ENCODE measurements at regions not wholly inside any gene's neighbourhood (a gene's known extent, or its start where the extent isn't known, plus 50 kb on each side); places are given as distances from the start of the nearest gene placed in this dataset.
"Not testable (repeated sequence)": the region's sequence is repeated elsewhere in the genome, so short reads cannot be mapped to it uniquely, and the experiment has no call there.

DNA sequence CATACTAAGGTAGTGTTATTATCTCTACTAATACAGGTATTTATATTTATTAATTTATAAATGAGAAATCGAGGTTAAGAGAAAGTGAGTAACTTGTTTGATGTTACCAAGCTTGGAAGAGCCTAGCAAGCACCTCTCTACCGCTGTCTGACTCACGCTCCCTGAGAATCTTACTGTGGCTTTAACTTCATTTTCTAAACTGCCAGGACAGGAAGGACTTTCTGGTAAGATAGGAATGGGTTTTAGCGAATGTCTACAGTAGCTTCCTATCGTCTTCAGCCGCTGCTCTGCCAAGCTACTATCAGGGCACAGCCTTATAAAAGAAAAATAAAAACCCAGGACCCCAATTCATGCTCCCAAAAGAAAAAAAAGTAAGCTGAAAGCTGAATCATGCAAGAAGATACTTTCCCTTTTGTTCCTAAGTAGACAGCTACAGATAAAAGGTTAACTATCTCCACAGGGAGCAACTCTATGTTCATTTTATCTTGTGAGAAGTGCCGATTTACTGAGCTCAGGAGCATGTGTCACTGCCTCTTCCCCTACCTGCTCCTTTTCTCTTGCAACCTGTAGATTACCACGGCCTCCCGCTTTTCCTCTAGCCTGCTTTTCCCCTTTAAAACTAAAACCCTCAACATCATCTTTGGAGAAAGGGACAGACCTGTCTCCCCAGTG lies 60.2 kb downstream of the THNSL1 start:
- no peak for DNase-seq

DNA sequence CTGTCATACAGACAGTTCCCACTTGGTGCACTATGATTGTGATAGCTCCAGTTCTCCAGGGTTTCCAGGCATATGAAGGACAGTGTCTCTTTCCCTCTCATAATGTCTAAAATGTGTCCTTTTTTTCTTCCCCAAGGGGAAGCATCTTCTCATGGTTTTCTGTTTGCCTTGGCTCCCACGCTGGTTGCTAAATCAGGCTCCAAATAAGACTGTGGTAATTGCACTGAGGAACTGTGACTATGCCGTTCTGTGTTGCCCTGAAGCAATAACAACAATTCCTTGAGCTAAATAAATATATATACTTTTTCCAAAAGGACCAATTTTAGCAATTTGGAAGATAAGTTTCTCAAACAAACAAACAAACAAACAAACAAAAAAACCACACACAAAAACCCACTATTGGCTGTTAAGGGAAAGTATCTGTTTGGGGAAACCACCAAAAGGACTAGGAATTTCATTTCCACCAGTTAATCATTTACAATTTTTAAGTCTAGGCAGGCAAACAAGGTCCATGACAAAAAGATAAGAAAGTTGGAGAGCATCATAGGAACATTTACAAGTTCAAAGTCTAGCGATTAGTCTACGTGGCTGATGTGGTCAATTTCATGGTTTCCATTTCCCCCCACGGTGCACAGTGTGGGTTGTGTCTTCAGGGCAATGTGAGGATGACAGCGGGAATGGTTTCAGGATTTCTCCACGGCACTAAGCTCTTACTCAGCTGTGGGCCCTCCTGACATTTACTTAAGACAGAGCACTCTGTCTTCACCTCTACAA lies 62.4 kb downstream of the THNSL1 start:
- no peak for DNase-seq

DNA sequence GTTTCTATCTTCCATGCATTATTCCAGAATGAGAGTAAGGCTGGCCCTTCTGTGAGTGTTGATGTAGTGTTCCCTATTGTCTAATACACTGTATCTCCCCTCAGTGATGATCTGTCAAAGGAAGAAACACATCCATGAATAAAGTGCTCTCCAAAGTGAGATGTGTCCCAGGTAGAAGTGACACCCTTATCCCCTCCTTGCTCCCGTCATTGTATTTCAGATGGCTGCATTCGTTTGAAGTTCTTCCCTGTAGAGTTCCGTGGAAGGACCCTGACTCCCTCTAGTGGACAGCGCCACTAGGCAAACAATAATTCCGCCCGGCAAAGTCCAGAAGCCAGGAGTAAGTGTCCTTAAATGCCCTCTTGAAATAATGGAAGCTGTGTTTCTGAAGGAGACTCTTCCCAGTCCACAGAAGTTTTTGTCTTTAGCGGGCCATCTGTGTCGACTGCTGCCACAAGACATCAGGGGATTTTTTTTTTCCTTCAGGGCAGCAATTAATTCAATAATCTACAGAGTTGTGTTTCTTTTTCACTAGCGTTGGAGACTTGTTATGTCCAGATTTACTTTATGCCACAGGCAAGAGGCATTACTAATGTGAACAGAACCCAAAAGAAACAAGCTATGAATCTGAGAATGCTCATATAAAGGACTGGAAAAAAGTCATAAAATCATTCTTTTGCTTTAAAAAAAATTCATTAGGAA lies 64.6 kb downstream of the THNSL1 start:
- peak; percentile 56 for DNase-seq

DNA sequence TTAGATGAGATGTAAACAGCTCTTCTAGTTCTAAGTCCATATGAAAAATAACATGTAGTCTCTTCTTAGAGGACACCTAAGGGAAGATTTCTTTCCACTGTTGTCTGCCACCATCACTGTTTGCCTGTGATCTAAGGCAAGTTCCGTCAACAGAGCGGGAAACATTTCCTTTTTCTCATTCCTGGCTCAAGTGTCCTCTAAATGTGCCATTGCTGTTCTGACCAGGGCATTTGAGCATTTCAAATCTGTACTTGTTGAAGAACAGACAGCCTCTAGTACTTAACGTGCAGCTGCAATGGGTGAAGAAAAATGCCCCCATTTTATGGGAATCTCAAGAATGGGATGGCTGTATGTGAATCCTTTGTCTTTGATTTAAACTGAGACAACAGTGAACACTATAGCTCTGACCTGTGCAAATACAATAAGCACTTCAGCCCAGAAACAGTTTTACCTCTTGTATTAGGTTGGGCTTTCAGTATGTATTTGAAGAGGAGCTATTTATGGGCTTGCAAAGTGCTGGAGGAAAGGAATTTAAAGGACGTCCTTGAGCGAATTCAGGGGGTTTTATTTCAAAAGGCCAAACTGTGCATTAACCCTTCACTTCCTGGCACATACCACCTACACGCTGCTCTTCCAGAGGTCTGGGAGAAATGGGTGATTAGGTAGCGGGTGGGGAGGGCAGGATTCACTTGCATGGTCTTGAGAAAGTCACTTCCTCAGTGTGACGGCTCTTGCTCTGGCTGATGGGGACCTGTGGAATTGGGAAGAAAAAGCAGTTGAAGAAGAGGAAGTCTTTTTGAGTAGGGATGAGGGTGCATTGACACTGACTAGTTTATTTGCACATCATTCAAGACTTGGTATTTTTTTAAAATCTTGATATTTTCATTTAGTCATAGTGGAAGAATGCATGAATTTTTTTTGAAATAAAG lies 66.1 kb downstream of the THNSL1 start:
- peak; percentile 1 for DNase-seq

DNA sequence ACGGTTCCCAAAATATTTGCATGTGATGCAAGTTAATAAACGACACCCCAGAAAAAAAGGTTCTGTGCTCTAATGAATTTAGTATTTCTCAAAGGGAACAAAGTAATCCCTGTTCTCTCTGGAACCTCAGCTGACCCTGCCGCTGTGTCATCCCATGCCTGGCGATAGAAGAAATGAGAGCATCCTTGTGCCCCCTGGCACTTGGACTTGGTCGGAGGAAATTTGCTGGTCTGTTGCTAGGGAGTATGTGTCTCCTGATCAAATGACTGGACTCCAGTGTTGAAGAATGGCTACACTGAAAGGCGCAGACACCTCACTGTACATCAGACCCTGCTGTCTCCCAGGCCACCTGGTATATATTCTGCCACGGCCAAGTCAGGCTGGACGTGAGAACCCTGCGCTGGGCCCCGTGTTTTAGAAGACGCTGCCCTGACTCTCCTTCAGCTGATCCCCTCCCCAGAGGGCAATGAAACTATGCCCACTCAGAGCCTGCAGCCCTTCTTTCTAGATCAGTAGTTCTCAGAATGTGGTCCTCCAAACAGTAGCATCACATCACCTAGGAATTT lies 67.2 kb downstream of the THNSL1 start:
- no peak for DNase-seq

DNA sequence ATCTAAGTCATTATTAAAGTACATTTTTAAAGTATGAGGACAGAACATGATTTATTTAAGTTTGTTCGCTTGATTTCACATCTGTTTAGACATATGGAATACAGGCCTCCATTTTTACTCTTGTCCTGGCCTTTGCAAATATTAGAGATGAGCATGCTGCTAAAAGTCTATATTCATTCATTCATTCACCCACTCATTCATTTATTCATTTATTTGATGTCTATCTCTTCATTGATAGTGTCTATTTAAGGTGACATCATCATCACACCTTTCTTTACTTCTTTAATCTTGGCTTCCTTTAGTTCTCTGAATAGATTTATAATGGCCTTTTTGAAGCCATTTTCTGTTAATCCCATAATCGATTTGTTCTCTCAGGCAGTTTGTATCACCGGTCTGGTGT lies 68.0 kb downstream of the THNSL1 start:
- no peak for DNase-seq

DNA sequence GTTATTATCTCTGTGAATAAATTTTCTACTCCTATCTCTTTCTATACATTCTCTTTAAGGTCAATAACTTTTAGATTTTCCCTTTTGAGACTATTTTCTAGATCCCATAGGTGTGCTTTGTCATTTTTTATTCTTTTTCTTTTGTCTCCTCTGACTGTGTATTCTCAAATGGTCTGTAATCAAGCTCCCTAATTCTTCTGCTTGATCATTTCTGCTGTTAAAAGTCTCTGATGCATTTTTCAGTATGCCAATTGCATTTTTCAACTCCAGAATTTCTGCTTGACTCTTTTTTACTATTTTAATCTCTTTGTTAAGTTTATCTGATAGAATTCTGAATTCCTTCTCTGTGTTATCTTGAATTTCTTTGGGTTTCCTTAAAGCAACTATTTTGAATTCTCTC lies 78.2 kb downstream of the THNSL1 start:
- DNase-seq: no peak

DNA sequence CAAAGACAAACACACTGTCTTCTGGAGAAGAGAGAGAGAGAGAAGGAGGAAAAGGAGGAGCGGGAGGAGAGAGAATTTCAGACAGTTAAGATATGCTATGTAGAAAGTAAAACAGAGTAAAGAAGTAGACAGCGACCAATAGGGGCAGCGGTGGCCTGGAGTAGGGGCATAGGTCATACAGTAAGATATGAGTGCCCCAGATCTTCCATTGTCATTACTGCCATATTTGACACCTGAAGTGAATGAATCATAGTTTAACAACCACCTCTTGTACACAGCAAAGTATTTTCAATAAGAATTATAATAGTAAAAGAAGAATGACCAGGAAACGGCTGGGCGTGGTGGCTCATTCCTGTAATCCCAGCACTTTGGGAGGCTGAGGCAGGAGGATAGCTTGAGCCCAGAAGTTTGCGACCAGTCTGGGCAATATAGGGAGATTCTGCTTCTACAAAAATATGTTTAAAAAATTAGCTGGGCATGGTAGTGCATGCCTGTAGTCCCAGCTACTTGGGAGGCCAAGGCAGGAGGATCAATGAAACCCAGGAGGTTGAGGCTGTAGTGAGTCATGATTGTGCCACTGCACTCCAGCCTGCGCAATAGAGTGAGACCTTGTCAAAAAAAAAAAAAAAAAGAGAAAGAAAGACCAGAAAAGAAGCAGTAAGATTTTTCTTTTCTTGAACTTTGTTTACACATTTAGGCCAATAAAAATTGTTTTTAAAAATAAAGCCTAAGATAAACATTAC lies 77.0 kb upstream of the GPR158 start:
- no peak for DNase-seq

DNA sequence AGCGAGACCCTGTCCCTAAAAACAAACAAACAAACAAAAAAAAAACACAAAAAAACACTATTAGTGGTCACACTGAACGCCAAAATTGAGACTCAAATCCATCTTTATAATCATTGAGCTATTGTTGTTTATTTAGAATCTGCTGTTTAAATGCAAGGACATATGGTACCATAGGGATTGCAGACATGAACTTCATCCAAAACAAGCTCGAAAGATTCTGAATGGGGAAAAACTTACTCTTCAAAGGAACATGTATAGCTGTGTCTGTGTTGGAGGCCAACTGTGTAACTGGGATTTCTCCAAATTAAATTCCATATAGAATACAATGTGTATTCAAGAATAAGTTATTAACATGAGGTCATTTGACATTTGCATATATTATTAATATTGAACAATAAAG lies 74.7 kb upstream of the GPR158 start:
- no peak for DNase-seq

DNA sequence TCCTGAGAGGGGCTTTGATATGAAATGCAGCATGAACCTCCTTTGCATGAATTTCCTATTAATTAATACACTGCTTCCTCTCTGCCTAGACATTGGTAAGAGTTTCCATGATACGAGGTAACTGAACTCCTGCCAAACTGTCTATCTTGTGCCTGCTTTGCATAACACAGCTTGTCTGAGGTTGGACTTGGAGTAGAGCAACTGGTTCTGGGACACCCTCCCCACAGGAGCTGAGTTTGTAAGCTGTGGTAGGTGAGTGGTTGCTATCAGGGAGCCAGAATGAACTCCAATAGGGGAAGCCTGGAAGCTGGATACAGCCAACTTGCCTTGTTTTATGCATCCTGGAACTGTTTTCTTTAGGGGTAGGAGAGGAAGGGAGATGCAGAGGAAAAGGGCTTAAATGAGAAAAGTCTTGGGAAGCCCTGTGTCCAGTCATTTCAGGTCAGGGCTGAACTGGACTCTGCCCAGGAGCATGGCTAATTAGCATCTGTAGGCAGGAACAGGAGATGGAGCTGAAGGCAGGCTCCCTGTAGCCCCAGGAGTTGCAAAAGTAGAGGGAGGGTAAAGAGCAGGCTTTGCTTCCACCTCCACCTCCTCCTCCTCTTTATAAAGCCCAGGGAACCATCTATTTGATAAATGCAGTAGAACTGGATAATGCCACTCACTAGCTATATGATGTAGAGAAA lies 73.2 kb upstream of the GPR158 start:
- DNase-seq: no peak

DNA sequence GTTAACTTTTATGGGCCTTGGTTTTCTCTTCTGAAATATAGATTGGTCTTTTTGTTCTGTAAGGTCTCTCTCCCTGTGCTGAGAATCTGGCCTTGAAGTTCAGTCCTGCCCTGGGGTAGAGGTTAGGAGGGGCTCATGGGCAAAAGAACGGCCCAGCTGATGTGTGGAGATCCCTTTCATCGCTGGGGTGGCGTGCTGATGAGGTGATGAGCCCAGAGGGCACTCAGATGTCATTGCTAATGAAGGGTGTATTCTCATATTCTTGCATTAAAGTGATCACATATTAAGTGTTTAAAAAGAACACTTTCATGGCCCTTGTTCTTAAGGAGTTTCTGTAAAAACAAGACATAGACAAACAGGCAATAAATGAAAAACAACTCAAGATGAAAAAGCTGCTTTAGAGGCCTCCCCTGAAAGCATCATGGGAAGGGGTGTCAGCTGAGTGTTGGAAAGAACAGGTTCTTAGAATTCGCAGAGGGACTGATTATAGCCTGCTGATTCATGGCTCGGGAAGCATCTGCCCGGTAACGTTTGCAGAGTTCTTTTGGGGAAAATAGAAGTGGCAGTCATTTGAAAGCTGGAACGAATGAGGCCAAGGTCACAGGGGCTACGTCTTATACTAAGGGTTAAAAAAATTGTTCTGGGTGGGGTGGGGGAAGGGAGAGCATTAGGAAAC lies 72.5 kb upstream of the GPR158 start:
- no peak for DNase-seq

DNA sequence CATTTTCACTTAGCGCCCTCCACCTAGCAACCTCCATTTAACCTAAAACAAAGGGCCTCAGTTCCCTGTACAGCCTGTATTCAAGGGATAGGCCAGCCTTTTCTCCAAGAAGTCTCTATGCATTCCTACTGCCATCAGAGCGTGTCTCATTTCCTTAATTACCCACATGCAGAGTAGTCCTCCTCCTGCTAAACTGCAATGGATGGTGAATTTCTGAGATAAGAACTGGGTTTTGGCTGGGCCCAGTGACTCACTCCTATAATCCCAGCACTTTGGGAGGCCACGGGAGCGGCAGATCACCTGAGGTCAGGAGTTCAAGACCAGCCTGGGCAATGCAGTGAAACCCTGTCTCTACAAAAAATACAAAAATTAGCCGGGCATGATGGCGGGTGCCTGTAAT lies 71.1 kb upstream of the GPR158 start:
- no peak for DNase-seq

DNA sequence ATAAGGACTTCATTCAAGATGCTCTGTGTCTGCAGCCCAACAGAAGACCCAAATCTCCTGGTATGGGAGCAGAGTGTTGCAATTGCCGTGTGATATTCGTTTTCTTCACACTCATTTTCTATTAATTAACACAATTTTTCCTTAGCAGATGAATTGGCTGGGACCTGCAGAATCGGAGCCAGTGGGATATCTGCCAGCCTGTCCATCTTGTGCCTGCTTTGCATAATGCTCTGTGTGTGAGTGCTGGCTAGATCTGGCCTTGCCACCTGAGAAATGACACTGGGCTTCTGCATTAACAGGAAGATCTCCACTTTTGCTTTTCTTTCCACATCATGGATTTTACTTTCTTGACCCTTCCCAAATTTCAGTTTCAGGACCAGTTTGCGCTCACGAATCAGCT lies 70.4 kb upstream of the GPR158 start:
- no peak for DNase-seq

DNA sequence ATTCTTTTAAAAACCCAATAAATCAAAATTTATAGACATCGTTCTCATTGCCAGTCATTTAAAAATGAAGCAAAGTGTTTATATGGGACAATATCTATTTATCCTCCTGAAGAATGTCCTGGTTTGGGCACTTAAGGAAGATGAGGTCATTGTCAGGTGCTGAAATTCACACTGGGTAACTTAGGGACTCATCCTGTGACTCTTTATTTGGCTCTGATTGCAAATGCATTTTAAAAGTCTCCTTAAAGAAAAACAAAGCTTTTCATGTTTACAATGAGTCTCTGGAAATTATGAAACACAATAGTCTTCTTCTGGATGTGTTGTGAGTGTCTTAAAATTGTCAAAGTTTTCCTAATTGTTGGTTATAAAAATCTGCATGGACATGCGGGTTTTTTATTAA lies 69.5 kb upstream of the GPR158 start:
- no peak for DNase-seq

DNA sequence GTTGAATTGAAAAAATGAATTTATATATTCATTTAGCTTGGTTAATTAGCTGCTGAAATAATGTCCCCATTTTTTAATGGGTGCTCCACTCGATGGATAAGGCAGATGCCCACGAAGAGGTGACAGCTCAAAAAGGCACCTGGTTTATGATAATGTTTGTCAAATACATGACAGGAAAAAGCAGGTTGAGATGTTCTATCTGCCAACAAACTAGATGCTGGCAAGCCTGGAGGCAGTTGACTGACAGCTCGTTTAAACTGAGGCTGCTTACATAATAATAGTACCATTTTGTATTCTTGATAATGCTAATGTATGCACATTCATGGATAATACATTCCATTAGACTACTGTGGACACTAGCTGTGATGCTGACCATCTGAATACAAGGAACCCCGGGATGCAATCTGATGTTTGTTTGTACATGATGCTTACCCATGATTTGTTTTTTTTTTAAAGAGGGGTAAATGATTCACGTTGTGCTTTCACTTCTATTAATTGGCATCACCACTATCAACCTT lies 69.0 kb upstream of the GPR158 start:
- DNase-seq: no peak

DNA sequence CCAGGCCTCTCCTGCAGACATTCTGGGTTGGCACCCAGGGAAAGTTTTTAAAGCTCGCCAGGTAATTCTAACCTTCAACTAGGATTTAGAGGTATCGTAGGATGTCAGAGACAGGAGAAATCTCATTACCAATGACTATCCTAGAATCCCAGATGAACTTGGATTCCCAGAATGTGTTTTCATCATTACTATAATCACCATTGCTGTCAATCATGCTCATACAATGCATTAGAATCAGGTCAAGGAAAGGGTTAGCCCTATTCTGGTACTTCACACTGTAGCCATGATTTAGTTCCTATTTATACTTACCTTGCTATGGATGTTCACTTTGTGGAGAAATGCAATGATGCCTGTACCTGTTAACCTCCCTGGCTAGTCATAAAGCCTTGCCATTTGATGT lies 67.0 kb upstream of the GPR158 start:
- DNase-seq: no peak

DNA sequence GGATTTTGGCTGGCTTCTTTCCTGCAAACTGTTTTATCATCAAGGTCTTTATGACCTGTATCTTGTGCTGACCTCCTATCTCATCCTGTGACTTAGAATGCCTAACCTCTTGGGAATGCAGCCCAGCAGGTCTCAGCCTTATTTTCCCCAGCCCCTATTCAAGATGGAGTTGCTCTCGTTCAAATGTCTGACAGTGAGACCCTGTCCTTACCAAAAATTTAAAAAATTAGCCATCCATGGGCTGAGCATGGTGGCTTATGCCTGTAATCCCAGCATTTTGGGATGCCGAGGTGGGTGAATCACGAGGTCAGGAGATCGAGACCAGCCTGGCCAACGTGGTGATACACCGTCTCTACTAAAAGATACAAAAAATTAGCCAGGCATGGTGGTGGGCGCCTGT lies 64.9 kb upstream of the GPR158 start:
- not testable (repeated sequence) for DNase-seq

DNA sequence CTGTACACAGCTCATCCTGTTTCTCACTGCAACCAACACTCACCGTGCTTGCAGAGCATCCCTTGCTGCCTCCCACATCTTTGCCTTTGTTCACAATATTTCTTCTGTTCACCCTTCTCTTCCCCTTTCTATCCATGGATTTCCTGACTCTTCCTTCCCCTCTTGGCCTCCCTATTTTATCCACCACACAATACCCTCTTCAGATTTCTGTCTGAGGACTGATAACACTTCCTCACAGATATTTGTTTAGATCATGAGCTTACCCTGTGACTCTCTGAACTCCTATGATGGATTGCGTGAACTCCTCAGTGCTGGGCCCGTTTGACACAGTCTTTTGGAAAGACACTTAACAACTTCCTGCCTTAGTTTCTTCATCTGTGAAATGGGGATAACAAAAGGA lies 62.8 kb upstream of the GPR158 start:
- DNase-seq: no peak

DNA sequence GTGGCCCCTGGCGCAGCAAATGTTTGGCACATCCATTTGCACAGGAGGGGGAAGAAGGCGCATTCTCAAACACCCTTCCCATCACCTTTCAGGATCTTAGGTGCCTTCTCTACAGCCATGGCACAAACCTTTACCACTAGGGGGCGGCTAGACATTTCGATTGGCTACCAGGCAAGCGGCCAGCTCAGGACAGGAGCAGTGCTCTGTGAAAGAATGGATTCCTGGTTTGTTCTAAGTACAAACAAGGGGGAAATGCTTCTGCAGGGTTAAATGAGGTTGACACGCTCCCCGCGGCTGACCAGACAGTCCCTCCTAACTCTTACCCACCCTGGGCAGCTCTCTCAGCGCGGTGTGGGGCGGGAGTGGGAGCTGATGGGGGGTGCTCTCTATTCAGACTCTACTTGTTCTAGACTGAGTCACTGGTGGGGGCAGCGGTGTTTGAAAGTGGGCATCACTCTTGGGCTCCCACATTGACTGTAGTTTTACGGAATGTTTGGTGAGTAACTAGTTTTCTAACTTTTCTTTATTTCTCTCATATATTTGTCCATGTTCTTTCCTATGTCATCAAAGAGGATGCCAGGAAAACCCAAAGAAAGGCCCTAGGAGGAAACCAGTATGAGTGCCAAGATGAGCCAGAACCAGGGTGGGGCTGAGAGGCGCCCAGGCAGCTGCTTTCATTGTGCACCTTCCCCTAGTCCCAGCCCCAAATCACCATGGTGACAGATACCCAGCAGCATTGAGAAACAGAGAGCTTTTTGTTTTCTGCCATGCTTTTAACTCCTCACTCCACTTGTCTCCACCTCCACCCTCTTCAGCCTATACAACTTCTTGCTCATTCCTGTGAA lies 61.4 kb upstream of the GPR158 start:
- peak; percentile 27 for DNase-seq

DNA sequence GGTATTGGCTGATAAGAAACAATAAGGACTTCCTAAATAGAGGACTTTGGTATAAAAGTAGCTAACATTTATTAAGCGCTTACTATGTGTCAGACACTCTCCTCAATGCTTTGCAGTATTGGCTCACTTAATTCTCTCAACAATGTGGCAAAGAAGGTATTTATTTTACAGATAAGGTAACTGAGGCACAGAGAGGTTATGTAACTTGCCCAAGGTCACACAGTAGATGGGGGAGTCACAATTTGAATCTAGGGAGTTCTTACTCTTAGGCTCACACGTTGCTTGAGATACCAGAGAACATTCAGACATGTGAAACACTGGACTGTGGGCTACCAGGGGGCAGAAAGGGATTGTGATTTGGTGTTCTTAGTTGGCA lies 60.8 kb upstream of the GPR158 start:
- no peak for DNase-seq

Measured in NCI-H510A treated with DMSO at 0.1 percent for 48 hours (cell line).